IMR-90 (cell line): ENCODE measurements at regions not wholly inside any gene's neighbourhood (a gene's known extent, or its start where the extent isn't known, plus 50 kb on each side); places are given as distances from the start of the nearest gene placed in this dataset.

ENCODE experiments used
- BHLHE40 ChIP-seq: fragments of 150-350 bp; IDR thresholded peaks from 2 replicates; pipeline ENCODE4 v1.6.1; 2016; ENCODE audit warnings: mild to moderate bottlenecking, low read depth, low read length
- CEBPB ChIP-seq: IDR thresholded peaks from 2 replicates; pipeline ENCODE4 v1.6.1; 2012; ENCODE audit warnings: low read depth, low read length, improper control_type of control experiment
- CHD1 ChIP-seq: IDR thresholded peaks from 2 replicates; pipeline ENCODE4 v1.6.1; 2012; ENCODE audit warnings: low read depth, low read length, improper control_type of control experiment
- MAFK ChIP-seq: IDR thresholded peaks from 2 replicates; pipeline ENCODE4 v1.6.1; 2012; ENCODE audit warnings: low read depth, low read length, improper control_type of control experiment
- MXI1 ChIP-seq: IDR thresholded peaks from 2 replicates; pipeline ENCODE4 v1.6.1; 2012; ENCODE audit warnings: low read depth, mild to moderate bottlenecking, low read length, moderate library complexity, borderline replicate concordance
- NFE2L2 ChIP-seq: fragments of 150-350 bp; IDR thresholded peaks from 2 replicates; pipeline ENCODE4 v1.6.1; 2016; ENCODE audit warnings: low read depth, mild to moderate bottlenecking, low read length
- POLR2A ChIP-seq: IDR thresholded peaks from 2 replicates; pipeline ENCODE4 v1.6.1; 2012; ENCODE audit warnings: mild to moderate bottlenecking, low read depth, low read length
- RAD21 ChIP-seq: IDR thresholded peaks from 2 replicates; pipeline ENCODE4 v1.6.1; 2012; ENCODE audit warnings: low read length, improper control_type of control experiment
- RCOR1 ChIP-seq: IDR thresholded peaks from 2 replicates; pipeline ENCODE4 v1.6.1; 2012; ENCODE audit warnings: mild to moderate bottlenecking, low read length, improper control_type of control experiment; ENCODE audit not compliant: insufficient replicate concordance
- RFX5 ChIP-seq: IDR thresholded peaks from 2 replicates; pipeline ENCODE4 v1.8.0; 2012; ENCODE audit warnings: low read depth, mild to moderate bottlenecking, low read length, moderate library complexity
- SMC3 ChIP-seq: fragments of 150-350 bp; IDR thresholded peaks from 2 replicates; pipeline ENCODE4 v1.6.1; 2016; ENCODE audit warnings: low read depth, mild to moderate bottlenecking, antibody characterized with exemption, low read length, moderate library complexity
- USF2 ChIP-seq: fragments of 150-350 bp; IDR thresholded peaks from 2 replicates; pipeline ENCODE4 v1.6.1; 2017; ENCODE audit warnings: mild to moderate bottlenecking, antibody characterized with exemption, low read length, low read depth
- TF ChIP-seq, protein P1 (sequence below): conservative IDR thresholded peaks from 2 replicates; pipeline ENCODE4 v1.5.1; 2012; ENCODE audit warnings: mild to moderate bottlenecking, low read depth, low read length, improper control_type of control experiment
- TF ChIP-seq, protein P2 (sequence below): fragments of 150-350 bp; IDR thresholded peaks from 2 replicates; pipeline ENCODE4 v1.6.1; 2016; ENCODE audit warnings: low read depth, mild to moderate bottlenecking, low read length, moderate library complexity, borderline replicate concordance

- TF ChIP-seq, protein P1, sequence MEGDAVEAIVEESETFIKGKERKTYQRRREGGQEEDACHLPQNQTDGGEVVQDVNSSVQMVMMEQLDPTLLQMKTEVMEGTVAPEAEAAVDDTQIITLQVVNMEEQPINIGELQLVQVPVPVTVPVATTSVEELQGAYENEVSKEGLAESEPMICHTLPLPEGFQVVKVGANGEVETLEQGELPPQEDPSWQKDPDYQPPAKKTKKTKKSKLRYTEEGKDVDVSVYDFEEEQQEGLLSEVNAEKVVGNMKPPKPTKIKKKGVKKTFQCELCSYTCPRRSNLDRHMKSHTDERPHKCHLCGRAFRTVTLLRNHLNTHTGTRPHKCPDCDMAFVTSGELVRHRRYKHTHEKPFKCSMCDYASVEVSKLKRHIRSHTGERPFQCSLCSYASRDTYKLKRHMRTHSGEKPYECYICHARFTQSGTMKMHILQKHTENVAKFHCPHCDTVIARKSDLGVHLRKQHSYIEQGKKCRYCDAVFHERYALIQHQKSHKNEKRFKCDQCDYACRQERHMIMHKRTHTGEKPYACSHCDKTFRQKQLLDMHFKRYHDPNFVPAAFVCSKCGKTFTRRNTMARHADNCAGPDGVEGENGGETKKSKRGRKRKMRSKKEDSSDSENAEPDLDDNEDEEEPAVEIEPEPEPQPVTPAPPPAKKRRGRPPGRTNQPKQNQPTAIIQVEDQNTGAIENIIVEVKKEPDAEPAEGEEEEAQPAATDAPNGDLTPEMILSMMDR = no peak
- no peak for TF ChIP-seq RFX5
- TF ChIP-seq, protein P2, sequence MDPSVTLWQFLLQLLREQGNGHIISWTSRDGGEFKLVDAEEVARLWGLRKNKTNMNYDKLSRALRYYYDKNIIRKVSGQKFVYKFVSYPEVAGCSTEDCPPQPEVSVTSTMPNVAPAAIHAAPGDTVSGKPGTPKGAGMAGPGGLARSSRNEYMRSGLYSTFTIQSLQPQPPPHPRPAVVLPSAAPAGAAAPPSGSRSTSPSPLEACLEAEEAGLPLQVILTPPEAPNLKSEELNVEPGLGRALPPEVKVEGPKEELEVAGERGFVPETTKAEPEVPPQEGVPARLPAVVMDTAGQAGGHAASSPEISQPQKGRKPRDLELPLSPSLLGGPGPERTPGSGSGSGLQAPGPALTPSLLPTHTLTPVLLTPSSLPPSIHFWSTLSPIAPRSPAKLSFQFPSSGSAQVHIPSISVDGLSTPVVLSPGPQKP = no peak
- TF ChIP-seq MXI1 = no peak
- TF ChIP-seq POLR2A = no peak
- no peak for TF ChIP-seq RAD21
- no peak for TF ChIP-seq CEBPB
- no peak for TF ChIP-seq RCOR1
- no peak for TF ChIP-seq USF2
- TF ChIP-seq MAFK = no peak
- no peak for TF ChIP-seq BHLHE40
- no peak for TF ChIP-seq NFE2L2
- no peak for TF ChIP-seq CHD1
- no peak for TF ChIP-seq SMC3
Measured at GRCh38 chr2:45278365-45279078, 269.3 kb upstream of the SIX2 start.
